Spleen (tissue), 7 donors: ENCODE measurements at regions not wholly inside any gene's neighbourhood (a gene's known extent, or its start where the extent isn't known, plus 50 kb on each side); places are given as distances from the start of the nearest gene placed in this dataset.

Experiments used
- POLR2A ChIP-seq, 3 donors: fragments of 450-650 bp; IDR thresholded peaks; one replicate each; pipeline ENCODE4 v1.5.1; 2017; ENCODE audit warnings: antibody characterized with exemption in 3 of 3, mild to moderate bottlenecking in 1 of 3
- POLR2AphosphoS5 ChIP-seq, 3 donors: sonication (generic); formaldehyde crosslinking; IDR thresholded peaks; one replicate each; pipeline ENCODE4 v1.5.1; 2017; ENCODE audit warnings: antibody characterized with exemption in 3 of 3
- TF ChIP-seq, protein P1 (sequence below), 11 experiments: fragments of 200-600 bp in 7 of 11; fragments of 450-650 bp in 4 of 11; sonication (generic) in 4 of 11; IDR thresholded peaks in 8 of 11; conservative IDR thresholded peaks in 3 of 11; 1 replicate in 7 of 11; 2 replicates in 4 of 11; pipeline versions ENCODE4 v1.4.0 to v1.8.0; 2016 to 2021; ENCODE audit warnings: antibody characterized with exemption in 11 of 11, inconsistent platforms in 4 of 11, mild to moderate bottlenecking in 1 of 11
- donor health status: DM: no; HTN: no; CAD: no; lungs with moderate emphysema.
- donor health status: DM: no; HTN: no; CAD: no.
- donor health status: DM: no; HTN: no; CAD: no.

DNA sequence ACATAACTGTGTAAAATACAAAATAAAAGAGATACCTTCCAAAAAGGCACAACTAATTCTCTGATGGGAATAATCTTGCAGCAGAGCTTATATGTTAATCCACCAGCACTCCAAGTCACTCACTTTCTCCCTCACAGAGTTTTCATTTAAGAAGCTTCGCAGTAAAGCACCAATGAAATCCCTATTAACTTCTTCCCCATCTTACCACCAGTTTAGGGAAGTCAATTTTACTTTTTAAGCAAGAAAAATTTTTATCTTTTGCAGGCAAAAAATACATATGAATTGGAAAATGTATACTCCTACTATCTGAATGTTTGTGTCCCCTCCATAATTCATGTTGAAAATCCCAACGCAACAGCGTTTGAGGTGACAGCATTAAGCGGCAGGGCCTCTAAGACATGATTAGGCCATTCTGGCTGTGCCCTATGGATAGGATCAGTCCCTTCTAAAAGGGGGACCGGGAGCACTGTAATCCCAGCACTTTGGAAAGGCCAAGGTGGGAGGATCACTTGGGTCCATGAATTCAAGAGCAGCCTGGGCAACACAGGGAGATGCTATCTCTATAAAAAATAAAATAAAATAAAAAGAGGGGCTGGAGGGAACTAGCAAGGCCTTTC is 435.8 kb downstream of the SHQ1 start:
- TF ChIP-seq, protein P1, sequence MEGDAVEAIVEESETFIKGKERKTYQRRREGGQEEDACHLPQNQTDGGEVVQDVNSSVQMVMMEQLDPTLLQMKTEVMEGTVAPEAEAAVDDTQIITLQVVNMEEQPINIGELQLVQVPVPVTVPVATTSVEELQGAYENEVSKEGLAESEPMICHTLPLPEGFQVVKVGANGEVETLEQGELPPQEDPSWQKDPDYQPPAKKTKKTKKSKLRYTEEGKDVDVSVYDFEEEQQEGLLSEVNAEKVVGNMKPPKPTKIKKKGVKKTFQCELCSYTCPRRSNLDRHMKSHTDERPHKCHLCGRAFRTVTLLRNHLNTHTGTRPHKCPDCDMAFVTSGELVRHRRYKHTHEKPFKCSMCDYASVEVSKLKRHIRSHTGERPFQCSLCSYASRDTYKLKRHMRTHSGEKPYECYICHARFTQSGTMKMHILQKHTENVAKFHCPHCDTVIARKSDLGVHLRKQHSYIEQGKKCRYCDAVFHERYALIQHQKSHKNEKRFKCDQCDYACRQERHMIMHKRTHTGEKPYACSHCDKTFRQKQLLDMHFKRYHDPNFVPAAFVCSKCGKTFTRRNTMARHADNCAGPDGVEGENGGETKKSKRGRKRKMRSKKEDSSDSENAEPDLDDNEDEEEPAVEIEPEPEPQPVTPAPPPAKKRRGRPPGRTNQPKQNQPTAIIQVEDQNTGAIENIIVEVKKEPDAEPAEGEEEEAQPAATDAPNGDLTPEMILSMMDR (IDR thresholded peaks at IDR 0.05 in 8 of 11, conservative IDR thresholded peaks at IDR 0.05 in 3 of 11), result no peak
- no peak for TF ChIP-seq POLR2A (IDR thresholded peaks at IDR 0.05)
- TF ChIP-seq POLR2AphosphoS5 (IDR thresholded peaks at IDR 0.05), result no peak
